Stimulated activated CD4-positive, alpha-beta T cell treated with anti-CD3 and anti-CD28 coated beads, TNF-alpha, amount 100 ng/mL, for 1 hour (primary cell): ENCODE measurements at regions not wholly inside any gene's neighbourhood (a gene's known extent, or its start where the extent isn't known, plus 50 kb on each side); places are given as distances from the start of the nearest gene placed in this dataset.

Experiments
- DNase-seq, 3 donors: peaks; one replicate each; pipeline ENCODE4 v3.0.0-alpha.2; 2020; ENCODE audit warnings: low read depth in 3 of 3, low spot score in 1 of 3

DNA sequence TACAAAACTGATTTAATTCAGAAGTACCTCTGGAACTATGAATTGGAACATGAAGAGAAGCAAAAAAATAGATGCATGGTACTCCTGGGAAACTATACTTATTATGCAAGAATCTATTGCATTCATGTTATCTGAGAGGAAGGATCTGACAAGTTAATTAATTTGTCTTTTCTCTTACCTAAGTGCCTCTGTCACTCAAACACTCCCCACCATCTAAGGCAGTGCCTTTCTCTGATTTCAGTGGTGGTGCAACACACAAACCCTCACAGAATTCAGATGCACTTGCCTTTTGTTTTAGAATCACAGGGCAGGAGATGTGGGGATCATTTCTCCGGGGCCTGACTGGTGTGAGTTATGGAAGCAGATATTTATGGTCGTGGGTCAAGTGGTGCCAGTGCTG lies 52.5 kb upstream of the C9orf72 start:
- DNase-seq, result no peak

DNA sequence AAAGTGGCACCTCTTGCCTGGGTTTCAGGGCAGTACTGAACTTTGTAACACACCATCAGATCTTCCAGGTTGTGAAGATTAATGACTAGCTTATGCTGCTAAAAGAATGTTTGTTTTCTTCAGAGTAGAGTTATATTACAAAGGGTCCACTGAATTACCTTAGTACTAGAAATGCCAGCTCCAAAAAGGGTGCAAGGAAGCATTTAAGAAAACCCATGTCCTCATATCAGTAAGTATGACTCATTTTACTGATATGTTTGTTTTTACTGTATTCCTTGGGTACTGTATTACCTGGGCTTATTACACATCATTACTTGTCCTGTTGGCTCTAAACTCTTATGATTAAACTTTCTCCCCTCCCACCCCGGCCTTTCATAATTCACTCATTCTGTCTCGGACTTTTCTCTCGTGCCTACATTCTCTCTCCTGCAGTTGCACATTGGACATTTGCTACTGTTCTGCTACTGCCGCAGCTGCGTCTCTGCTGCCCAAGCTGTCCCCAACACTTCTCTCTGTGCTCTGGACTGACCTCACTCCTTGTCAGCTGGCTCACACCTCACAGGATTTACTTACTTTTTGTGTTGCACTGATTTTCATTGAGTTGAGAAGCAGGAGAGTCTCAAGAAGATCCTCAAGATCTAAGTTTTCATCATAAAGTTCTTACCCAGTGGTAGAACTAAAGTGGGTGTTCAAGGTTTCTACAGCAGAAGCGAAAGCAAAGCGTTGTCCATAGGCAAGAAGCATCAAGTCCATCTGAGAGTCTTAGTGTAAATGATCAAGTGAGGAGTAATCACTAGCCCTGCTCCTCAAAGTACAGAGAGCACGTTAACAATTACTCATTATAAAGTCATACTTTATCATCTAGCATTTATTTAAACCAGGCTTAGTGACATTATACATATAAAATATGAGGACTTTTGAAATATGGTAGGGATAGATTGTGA lies 53.2 kb upstream of the C9orf72 start:
- DNase-seq, result no peak

DNA sequence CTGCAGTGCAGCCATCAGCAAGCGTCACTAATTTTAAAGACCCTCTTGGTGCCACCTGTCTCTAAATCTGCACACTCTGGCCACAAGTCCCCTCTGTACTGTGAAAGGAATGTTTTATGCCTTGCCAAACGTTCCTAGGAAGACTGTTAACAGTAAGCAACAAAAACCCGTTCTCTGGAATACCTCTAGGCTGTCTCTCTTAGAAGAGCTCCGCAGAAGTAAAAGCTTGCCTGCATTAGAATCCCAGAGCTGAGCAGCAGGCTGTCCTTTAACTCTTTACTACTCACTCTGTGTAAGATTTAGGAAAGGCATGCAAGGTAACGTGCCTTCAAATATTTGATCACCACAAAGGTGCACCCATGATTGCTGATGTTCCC lies 53.9 kb upstream of the C9orf72 start:
- DNase-seq, result no peak

DNA sequence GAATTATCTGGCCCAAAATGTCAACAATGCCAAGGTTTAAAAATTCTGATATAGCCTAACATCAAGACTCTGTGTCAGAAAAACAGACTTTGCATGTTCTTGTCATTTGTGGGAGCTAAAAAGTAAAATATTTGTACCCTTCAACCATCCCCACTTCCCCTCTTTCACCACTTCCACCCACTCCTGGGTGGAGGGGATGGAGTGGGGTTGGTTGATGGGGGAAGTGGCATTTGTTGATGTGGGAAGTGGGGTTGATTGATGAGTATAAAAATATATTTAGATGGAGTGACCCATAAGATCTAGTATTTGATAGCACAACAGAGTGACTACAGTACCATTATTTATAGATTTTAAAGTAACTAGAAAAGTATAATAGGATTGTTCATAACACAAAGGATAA lies 55.0 kb upstream of the C9orf72 start:
- no peak for DNase-seq

DNA sequence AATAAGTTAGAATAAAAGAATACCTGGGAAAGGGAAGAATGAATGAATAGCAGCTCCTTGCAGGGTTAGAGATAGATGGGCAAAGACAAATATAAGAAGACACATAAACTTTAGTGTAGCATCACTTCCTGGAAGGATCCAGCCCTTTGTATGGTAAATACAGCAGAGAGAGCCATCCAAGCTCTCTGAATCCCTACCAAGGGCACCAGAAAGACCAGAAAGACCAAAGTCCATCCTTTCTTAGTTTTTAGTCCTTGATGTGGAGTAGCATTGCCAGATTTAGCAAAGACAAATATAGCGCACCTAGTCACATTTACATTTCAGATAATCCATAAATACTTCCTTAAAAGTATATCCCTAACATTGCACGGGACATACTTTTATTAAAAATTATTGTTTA lies 56.1 kb upstream of the C9orf72 start:
- DNase-seq, result no peak

DNA sequence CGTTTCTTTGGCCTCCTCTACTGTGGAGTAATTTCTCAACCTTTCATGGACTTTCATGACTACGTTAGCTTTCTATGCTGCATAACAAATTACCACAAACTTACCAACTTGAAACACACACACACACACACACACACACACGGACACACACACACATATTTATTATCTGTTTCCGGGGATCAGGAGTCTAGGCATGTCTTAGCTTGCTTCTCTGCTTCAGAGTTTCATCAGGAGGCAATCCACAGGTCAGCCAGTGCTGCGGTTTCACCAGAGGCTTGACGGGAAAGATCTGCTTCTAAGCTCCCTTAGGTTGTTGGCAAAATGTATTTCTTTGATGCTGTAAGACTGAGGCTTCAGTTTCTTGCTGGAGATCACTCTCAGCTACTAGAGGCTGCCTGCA lies 59.0 kb upstream of the C9orf72 start:
- no peak for DNase-seq

DNA sequence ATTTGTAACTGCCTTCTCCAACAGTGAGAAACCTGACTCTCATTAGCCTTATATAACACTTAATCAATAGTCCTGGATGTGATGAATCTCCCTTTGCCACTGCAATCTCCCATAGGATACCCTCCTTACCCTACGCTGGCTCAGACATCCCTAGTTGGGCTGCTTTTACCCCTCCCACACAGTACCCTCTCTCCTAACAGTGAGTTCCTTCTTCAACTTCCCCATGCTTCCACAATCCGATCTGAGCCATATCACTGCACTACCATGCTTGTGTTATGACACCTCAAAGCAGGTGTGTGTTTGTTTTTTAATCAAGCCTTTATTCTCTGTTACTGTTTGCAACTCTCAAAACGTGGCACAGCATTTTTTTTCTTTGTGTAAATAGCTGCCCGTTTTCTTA lies 60.5 kb upstream of the C9orf72 start:
- DNase-seq, result no peak

DNA sequence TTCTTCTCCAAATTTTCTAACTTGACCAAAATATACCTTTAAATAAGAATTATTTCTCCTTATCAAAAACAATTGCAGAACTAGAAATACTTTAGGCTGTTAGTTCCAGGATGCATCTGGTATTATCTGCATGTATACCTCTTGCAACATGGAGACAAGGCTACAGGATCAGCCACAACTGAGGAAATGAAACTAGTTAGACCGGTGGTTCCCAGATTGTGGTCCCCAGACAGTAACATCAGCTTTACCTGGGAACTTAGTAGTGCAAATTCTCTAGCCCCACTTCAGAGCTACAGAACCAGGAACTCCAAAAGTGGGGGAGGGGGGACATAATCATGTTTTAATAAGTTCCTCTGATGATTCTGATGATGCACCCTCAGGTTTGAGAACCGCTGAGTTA lies 61.6 kb upstream of the C9orf72 start:
- no peak for DNase-seq

DNA sequence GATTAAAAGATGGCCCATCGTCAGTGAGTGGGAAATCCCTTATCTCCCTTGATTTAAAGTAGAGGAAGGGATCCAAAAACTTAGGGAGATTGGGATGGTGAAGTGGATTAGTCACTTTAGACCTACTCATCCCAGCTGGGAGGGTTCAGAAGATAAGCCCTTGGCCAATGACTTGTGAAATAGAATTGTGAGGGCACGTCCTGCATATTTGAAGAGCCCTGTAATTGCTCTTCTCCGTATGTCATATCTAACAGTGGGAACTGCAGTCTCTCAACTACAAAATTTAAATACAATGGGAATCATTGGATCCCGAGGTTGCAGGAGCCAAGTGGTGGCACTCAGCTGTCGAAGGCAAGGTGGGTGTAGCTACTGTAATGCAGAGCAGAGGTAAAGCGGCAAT lies 65.4 kb upstream of the C9orf72 start:
- DNase-seq, result no peak

DNA sequence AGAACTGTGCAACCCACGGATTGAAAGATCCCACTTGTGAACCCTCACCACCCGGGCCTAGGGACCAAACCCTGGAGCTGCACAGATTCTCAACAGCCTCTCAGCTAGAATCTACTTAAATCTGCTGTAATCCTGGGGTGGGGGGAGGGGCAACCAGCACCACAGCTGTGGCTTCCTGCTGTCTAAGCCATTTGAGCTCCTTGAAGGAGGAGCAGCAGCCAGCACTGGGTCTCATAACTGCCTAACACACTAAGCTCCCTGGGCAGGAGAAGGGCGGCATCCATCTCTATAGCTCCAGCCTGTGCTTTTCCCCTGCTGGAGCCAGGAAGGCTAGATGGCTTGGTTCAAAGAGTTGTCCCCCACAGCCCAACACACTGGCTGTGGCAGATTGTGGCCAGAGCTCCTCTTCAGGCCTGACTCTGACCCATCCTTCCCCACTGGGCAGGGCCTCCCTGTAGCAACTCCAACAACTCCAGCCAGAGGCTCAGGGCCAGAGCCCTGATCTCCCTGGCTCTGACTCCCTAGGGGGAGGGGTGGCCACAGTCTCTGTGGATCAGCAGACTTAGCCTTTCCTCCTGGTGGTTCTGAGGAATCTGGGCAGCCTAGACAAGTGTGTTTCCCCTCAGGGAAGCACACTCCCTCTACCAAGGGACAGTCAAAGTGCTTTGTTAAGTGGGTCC lies 72.0 kb upstream of the C9orf72 start:
- no peak for DNase-seq

DNA sequence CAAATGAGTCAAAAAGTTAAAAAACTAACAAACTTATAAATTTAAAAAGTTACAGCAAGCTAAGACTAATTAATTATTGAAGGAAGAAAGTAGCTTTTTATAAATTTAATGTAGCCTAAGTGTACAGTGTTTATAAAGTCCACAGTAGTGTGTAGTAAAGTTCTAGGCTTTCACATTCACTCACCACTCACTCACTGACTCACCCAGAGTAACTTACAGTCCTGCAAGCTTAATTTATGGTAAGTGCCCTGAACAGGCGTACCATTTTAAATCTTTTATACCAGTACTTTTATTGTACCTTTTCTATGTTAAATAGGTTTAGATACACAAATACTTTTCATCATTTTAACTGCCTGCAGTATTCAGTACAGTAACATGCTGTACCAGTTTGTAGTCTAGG lies 80.0 kb upstream of the C9orf72 start:
- no peak for DNase-seq

DNA sequence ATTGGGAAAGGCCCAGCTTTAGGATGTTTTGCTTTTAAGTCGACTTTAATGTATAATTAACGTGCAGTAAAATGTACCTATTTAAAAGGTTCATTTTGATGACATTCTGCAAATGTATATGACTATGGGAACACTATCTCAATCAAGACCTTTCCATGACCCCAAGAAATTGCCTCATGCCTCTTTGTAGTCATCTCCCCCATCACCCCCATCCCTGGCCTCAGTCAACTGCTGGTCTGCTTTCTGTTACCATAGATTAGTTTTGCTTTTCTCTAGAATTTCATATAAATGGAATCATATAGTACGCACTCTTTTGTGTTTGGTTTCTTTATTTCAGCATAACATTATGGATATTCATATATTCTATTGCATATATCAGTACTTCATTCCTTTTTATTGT lies 80.7 kb upstream of the C9orf72 start:
- no peak for DNase-seq

DNA sequence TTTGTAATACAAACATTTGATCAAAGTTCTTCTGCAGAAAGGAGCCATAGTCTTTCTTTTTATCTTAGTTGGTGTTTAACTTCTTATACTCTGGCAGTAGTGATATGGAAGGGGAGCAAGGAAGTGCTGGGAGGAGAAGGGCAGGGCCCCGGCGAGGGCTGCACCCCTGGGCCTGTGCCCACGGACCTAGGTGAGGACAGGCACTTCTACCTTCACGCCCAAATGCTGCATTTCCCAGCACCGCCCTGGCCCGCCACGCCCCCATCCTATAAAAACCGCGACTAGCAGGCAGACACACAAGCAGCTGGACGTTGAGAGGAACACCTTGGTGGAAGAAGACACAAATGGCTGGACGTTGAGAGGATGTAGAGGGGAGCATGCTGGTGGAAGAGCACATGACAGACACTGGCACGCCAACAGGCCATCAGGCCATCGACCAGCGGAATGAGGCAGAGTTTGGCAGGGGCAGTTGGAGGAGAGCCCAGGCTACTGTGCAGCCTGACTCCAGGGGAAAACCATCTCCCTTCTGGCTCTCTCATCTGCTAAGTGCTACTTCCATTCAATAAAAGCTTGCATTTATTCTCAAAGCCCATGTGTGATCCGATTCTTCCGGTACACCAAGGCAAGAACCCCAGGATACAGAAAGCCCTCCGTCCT lies 81.5 kb upstream of the C9orf72 start:
- DNase-seq, result no peak

DNA sequence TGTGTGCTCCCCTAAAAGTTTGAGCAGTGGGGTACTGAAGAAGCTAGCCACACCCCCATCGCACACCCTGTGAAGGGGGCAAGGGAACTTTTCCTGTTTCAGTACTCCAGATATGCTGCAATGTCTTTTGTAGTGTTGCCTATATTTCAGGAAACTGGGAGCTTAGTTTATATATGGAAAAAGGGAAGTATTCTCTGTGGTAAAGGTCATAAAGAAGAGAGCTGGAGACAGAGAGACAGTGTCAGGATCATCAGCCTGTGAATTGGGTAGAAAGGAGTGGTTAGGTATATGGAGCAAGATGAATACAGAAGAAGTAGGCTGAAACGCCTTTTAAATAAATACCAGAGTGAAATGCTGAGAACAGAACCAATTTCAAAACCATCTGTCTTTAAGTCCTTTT lies 82.2 kb upstream of the C9orf72 start:
- no peak for DNase-seq

DNA sequence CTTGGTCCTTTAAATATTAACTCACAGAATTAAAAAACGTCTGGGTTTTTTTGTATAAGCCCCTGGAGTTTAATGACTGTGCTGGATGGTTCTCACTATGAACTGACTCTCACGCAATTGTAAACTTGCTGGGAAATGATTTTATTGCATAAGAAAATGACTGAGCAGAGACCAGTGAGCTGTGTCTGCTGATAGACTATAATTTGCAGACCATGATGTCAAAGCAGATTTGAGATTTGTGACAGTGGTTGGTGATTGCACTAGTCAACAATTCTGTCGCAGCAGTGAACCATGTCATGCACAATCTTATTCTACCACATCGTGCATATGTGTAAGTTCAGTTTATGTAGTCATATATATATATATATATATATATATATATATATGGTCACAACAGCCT lies 85.7 kb upstream of the C9orf72 start:
- no peak for DNase-seq

DNA sequence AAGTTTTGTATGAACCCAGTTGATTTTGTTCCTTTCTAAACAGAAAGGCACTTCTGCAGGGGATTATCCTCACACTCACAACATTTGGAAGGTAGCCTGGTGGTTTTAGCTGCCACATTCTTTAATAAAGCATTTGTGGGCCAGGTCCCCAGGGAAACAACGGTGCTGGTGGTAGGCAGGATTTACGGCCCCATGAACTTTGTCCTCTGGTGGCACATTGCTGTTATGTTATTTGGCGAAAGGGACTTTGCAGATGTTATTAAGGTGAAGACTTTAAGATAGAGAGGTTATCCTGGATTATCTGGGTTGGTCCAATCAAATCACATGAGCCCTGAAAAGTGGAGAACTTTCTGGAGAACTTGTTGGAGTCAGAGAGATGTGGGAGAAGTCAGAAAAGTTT lies 86.3 kb upstream of the C9orf72 start:
- DNase-seq, result no peak

DNA sequence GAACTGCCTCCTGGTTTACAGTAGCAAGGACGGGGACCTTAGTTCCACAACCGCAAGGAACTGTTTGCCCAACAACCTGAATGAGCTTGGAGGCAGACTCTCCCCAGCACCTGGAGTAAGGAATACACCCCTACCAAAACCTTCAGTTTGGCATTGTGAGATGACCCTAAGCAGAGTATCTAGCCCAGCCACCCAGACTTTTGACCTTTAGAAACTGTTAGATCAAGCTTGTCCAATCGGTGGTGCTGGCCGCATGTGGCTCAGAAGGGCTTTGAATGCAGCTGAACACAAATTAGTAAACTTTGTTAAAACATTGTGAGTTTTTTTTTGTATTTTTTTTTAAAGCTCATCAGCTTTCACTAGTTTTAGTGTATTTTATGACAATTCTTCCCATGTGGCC lies 86.9 kb upstream of the C9orf72 start:
- DNase-seq, result no peak

DNA sequence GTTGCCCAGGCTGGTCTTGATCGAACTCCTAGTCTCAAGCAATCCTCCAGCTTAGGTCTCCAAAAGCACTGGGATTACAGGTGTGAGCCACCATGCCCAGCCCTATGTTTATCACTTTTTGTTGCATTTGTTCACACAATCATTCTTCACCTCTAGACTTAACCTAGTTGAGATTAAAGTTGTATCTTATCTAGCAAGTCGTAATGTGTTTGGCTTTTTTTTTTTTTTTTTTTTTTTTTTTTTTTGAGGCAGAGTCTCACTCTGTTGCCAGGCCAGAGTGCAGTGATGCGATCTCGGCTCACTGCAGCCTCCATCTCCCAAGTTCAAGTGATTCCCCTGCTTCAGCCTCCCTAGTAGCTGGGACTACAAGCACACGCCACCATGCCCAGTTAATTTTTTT lies 90.2 kb upstream of the C9orf72 start:
- DNase-seq, result no peak

DNA sequence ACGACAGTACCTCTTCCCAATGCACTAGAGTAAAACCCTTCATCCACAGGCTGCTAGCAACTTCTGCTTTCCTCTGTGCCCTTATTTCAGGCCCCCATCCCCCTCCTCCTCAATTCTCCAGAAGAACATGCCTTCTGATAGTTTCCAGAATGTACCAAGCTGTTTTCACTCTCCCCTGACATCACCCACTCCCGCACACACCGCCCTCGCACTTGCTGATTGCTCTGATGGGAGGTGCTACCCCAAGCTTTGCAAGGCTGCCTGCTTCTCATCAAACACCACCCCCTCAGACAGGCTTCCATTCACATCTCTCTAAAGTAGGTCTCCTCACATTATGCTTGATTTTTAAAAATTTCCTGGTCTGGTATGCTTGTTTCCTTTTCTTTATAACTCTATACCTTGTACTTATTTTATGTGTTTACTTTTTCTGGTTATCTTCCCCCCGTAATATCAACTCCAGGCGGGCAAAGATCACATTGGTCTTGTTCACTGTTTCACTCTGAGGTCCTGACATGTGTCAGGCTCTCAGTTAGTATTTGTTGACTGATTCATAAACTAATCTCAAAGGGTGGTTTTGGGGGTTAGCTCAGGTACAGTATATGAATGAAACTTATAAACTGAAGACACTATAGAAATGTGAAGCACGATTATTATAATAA lies 91.0 kb upstream of the C9orf72 start:
- no peak for DNase-seq

DNA sequence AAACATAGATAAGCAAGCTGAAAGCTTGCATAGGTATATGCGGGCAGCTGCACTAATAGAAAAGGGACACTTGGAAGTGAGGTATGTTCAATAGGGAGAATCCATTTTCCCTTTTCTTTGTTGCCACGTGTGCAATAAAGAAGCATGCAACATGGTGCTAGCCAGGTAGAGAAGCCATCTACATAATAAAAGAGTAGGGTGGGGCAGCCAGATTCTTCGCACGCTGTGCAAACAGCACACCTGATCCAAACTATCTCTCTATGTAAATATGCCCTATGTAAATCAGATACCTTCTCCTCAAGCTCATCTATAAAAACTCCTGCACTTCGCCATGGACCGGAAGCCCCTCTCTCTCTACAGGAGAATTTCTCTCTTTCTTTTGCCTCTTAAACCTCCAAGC lies 91.9 kb upstream of the C9orf72 start:
- no peak for DNase-seq

DNA sequence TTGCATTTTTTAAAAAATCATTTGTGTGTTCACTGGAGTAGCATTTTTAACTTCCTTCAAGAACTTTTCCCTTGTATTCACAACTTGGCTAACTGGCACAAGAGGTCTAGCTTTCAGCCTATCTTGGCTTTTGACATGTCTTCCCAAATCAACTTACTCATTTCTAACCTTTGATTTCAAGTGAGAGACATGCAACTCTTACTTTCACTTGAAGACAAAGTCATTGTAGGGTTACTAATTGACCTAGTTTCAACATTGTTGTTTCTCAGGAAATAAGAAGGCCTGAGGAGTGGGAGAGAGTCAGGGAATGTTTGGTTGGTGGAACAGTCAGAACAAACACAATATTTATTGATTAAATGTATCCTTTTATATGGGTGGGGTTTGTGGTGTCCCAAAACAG lies 95.0 kb upstream of the C9orf72 start:
- no peak for DNase-seq

DNA sequence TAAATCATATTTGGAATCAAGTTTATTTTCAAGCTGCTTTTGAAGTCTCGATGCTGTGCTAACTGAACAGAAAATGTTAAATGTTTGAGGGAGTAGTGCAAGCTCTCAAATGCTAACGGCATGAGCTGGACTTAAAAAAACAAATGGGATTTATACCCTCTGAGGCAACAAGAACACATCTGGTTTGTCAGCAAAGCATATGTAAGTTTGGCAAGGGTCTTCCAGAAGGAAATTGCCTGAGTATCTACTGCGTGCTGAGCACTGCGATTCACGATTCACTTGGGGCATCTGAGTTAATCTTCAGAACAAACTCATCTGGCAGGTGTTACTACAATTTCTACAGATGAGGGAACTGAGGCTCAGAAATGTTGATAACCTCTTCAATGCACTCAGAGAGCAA lies 98.4 kb upstream of the C9orf72 start:
- DNase-seq, result no peak
